HG02623 (cell line): ENCODE measurements at regions not wholly inside any gene's neighbourhood (a gene's known extent, or its start where the extent isn't known, plus 50 kb on each side); places are given as distances from the start of the nearest gene placed in this dataset.
A peak's percentile ranks its signal among the peaks of the same experiment; 100 is the strongest.

ENCODE experiments used
- ATAC-seq: cut with Tn5 transposase; IDR thresholded peaks from one replicate; pipeline ENCODE4 v1.9.1; 2021; ENCODE audit warnings: moderate library complexity; ENCODE audit not compliant: unreplicated experiment

DNA sequence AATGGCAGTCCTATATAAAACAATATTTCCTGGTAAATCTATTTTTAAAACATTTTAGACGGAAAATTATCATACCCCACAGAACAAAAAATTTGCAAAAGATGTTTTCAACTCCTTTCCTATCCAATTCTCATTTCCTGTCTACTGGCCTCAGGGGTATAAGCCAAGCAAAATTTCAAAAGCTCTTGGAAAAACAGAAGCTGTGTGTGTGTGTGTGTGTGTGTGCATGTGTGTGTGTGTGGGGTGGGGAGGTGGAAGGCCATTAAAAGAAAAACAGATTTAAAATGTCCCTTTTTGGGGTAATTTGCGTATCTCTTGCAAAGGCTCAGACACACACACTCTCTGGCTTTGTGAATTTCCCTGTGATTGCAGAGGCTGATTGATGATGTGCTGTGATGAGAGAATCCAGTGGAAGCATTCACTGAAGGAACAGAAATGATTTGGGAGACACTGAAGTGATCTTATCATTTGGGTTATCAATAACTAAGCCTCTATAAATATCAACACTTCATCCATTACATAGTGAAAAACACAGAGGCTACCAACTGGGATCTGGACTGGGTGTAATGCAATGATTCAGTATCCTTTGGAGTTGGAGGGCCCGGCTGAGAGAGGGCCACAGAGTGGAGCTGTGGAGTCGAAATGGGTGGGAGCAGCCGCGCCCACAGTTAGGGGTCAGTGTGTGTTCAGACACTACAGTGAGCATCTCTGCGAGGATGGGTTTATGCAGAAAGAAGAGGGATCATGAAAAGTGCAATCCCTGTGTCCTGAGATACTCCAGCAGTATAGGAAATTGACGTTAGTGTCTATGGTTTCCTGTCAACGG lies 106.8 kb upstream of the PREP start:
- ATAC-seq: no peak

DNA sequence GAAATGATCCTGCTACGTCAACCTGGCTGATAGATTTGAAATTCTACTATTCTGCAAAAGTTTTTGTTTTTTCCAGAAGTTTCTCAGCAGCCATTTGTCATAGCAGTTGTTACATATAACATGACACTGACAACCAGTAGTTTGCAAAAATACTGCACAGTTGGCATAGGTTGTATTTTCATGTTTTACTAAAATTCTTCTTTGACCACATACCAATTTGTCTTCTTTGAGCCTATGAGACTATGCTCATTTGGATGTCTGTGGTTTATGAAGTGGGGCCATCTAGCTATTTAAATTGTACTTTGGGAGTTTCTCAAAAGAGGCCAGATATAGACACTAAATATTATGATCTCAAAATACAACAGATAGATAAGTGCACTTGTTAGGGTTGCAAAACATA lies 104.9 kb upstream of the PREP start:
- ATAC-seq: no peak

DNA sequence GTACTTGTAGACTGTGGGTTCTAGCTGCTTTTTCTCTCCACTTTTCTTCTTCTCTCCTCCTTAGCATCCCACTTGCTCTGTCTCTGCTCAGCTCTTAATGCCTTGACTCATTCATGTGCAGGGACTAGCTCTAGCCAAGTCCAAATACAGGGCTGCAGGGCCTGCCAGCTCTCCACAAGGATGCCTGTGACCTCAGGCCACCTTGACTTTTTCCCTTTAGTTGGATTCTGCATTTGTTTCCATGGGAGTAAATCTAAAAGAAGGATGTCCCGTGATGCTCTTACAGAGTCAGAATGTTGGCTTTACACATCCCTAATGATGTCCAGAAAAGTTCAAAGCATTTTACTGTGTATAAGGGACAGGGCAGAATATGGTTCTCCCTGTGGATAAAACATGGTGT lies 101.8 kb upstream of the PREP start:
- ATAC-seq: no peak

DNA sequence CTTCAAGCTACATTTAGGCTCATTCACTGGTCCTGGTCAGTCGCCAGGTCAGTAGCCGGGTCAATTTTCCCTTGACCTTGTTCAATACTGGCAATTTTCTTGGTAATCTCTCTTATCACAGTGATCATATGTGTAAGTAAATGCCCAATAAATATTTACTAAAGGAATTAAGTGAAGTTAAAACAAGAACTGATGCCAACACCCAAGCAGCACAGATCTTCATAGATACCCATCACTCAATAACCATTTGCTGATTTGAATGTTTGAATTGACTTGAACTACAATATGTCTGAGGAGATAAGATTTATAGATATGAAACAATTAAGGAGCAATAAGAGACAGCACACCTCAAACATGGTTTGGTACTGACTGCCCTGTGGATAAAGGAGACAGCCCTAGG lies 100.8 kb upstream of the PREP start:
- no peak for ATAC-seq

DNA sequence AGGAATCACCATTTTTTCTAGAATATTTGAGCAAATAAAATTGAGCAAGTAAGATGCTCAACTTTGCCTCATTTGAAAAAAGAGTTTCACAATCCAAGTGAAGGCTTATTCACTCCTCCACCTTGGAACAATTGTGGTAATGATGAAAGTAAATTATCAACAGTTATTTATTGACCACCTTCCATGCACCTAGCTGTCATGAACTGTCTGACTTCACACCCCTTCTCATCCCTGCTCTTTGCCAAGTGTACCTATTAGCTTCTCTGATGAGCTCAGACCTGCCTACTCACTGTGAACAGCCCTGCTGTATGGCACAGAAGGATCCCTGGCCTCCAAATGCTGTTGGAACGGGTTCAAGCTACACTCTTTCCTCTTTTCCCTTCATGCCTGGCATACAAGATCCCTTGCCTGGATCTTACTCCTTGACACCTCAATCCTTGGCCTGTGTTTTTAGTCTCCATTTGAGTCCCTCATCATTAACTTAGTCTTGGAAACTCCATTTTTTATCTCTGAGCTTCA lies 99.0 kb upstream of the PREP start:
- no peak for ATAC-seq

- ATAC-seq: no peak
These were observed 98.4 kb upstream of the PREP start for GRCh38 chr6:105501246-105501645.

- ATAC-seq: no peak
These were observed 97.8 kb upstream of the PREP start for GRCh38 chr6:105500693-105501092.

- ATAC-seq: no peak
These were observed 97.0 kb upstream of the PREP start for GRCh38 chr6:105499931-105500330.

DNA sequence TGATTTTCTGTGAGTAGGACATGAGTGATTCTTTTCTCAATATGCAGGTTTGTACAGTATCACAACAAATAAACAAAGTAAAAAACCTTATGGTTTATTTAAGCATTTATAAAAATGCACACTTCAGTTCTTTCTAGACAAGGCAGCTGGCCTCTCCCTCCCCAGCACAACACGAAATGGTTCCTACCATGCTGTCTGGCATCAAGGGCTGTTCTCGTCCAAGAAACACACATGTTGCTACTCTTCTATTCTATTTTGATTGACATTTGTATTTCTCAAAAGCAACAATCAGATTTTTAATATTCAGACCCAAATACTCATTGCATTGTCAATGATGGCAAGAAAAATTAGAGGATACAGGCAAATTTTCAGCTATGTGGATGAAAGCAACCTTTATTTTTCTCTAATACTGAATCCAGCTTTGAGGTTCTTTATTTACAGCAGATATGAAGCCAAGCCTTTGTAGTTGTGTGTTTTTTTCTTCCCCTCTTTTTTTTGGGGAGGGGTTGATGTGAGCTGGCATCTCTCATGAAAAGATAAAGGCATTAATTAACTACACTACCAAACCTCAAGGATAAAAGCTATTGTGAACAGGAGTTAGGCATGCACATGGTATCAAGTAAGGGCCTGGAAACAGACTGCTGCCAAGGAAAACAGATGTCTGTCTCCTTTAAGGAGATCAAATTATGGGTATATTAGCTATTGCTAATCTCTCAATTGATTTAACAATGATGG lies 96.4 kb upstream of the PREP start:
- no peak for ATAC-seq

GRCh38 chr6:105497549-105497948 lies 94.7 kb upstream of the PREP start:
- no peak for ATAC-seq

- ATAC-seq: no peak
These were observed 92.6 kb upstream of the PREP start for GRCh38 chr6:105495515-105495914.

- ATAC-seq: no peak
These were observed 91.8 kb upstream of the PREP start for GRCh38 chr6:105494688-105495087.

- ATAC-seq: peak; percentile 14
These were observed 90.9 kb upstream of the PREP start for GRCh38 chr6:105493736-105494135.

DNA sequence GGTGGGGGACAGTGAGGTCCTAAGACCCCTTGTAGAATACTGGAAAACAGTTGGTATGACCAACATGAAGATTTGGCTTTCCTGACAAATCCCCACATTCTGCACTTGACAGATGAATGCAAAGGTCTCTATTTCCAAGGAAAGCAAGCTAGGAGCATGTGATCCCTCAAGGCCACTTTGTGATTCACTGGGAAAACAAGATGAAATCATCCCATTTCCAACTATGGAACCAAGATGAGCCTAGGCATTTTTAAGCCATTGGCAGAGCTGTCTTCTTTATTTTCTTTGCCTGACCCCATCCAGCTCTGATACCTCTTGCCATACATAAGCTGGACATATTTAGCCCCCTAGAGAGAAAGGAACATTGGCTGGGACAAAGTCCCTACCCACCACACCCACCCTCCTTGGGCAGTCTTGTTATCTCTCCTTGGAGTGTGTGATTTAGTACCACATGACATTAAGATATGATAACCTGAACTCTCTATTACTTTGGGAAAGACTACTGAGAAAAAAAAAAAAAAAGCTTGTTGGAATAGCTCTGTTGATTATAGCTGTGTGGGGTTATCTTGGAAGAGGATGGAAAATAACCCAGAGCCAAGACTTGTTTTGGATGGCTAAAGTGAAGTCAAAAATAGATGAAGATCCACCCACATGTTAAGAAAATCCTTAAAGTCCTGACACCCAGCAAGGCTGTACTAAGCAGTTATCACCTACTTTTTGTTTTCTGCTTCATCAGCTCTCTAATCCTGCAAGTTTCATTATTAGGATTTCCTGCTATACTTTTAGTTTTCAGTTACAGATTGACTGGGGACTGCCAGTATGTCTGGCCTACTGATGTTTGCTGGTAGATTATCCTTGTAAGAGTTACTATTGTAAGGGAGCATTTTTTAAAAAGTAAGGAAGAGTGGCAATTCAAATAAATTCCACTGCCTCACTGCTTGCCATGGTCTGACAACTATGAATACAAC lies 90.1 kb upstream of the PREP start:
- peak; percentile 82 for ATAC-seq

DNA sequence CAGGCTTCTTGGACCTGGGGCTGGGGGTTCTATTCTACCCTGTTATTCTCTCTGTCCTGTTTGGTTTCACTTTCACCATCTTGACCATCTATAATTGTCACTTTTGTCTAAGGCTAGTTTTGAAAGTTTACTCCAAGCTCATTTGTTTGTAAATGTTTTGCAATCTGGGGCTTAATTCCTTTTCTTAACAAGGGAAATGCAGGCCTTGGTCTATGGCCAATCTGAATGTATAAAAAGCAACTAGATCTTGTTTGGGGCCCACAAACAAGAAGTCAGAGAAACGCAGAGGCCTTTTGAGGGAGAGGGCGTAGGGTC lies 86.3 kb upstream of the PREP start:
- ATAC-seq: no peak

- ATAC-seq: no peak
These were observed 85.8 kb upstream of the PREP start for GRCh38 chr6:105488516-105489215.

GRCh38 chr6:105487040-105487790 lies 84.3 kb upstream of the PREP start:
- ATAC-seq: no peak

DNA sequence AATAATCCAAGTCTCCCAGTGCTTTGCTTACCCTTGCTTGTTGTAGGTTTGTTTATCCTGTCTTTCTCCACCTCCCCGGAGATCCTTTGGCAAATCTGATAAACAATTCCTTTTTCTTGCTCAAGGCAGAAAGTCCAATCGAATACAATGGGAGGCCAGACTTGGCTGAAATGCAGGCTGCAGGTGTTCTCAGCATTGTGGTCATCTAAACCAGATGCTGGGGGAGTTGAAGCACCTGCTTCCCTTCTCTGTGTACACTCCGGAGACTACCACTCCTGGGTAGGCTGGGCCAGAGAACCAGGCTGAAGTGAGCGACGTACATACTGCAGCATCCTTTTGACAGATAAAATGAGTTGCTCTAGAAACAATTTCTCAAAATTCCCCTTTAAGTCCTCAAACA lies 82.6 kb upstream of the PREP start:
- ATAC-seq: peak; percentile 56

- ATAC-seq: peak; percentile 36
These were observed 81.6 kb upstream of the PREP start for GRCh38 chr6:105484238-105485161.
